H1 (cell line): ENCODE measurements at regions not wholly inside any gene's neighbourhood (a gene's known extent, or its start where the extent isn't known, plus 50 kb on each side); places are given as distances from the start of the nearest gene placed in this dataset.

Experiments used
- CTCF ChIA-PET: fragments of 300-600 bp; sonication (Branson Sonifier 250); formaldehyde crosslinking; loops from one replicate; lab custom pipeline; 2021; ENCODE audit not compliant: partially characterized antibody; lab: Charles Lee
- POLR2A ChIA-PET: fragments of 300-600 bp; sonication (Branson Sonifier 250); formaldehyde crosslinking; loops from one replicate; lab custom pipeline; 2021; ENCODE audit warnings: inconsistent platforms; ENCODE audit not compliant: partially characterized antibody; lab: Charles Lee
- DNase-seq, 2 experiments: peaks; one replicate each; pipeline versions ENCODE4 v3.0.0 to v3.0.0-alpha.2; 2010 to 2022; ENCODE audit warnings: low spot score in 2 of 2, low read depth in 1 of 2, mixed read lengths in 1 of 2
- FAIRE-seq: peaks from 2 replicates; lab custom pipeline; 2011; peaks lifted over from hg19 to GRCh38; lab: Jason Lieb, UNC
- H2AFZ ChIP-seq: 2 replicates; pipeline ENCODE4 v1.8.1; 2012; ENCODE audit warnings: low read length, inconsistent platforms
- H2AK5ac ChIP-seq: 2 replicates; pipeline ENCODE4 v1.6.1; 2013; ENCODE audit warnings: low read depth, low read length
- H2BK120ac ChIP-seq: replicated peaks from 2 replicates; pipeline ENCODE3; 2013; ENCODE audit warnings: low read depth, low read length, inconsistent platforms
- H2BK12ac ChIP-seq: 2 replicates; pipeline ENCODE4 v1.6.1; 2013; ENCODE audit warnings: low read depth, low read length
- H2BK15ac ChIP-seq: 2 replicates; pipeline ENCODE4 v1.6.1; 2013; ENCODE audit warnings: low read length
- H2BK20ac ChIP-seq: 2 replicates; pipeline ENCODE4 v1.6.1; 2013; ENCODE audit warnings: low read length
- H2BK5ac ChIP-seq: 2 replicates; pipeline ENCODE4 v1.6.1; 2013; ENCODE audit warnings: low read depth, low read length
- H3K14ac ChIP-seq: 2 replicates; pipeline ENCODE4 v1.6.1; 2013; ENCODE audit warnings: inconsistent platforms; ENCODE audit not compliant: insufficient read length
- H3K18ac ChIP-seq: 2 replicates; pipeline ENCODE4 v1.6.1; 2013; ENCODE audit warnings: low read length; ENCODE audit errors: extremely low read depth
- H3K23ac ChIP-seq: 2 replicates; pipeline ENCODE4 v1.6.1; 2013; ENCODE audit warnings: inconsistent platforms; ENCODE audit not compliant: insufficient read length
- H3K23me2 ChIP-seq: 2 replicates; pipeline ENCODE4 v1.6.1; 2013; ENCODE audit warnings: low read depth, low read length
- H3K27ac ChIP-seq: 2 replicates; pipeline ENCODE4 v1.6.1; 2011; ENCODE audit warnings: low read depth, low read length, inconsistent platforms
- H3K27me3 ChIP-seq, 4 experiments: replicated peaks in 1 of 4; 1 replicate in 1 of 4; 2 replicates in 3 of 4; pipeline versions ENCODE4 v1.6.1 to v1.8.1; 2011 to 2013; ENCODE audit warnings: low read length in 3 of 4, mild to moderate bottlenecking in 3 of 4, inconsistent platforms in 2 of 4, mixed read lengths in 2 of 4, moderate library complexity in 1 of 4; ENCODE audit not compliant: control insufficient read depth in 3 of 4, insufficient read depth in 3 of 4; ENCODE audit errors: extremely low read depth in 1 of 4
- H3K36me3 ChIP-seq, 4 experiments: 2 replicates each; pipeline versions ENCODE4 v1.6.1 to v1.8.1; 2011 to 2013; ENCODE audit warnings: mild to moderate bottlenecking in 4 of 4, low read length in 3 of 4, moderate library complexity in 2 of 4, control low read depth in 1 of 4, inconsistent platforms in 1 of 4; ENCODE audit not compliant: insufficient read depth in 4 of 4, control insufficient read depth in 2 of 4
- H3K4ac ChIP-seq: replicated peaks from 2 replicates; pipeline ENCODE3; 2013; ENCODE audit warnings: low read length, low read depth, mixed read lengths, inconsistent platforms; ENCODE audit not compliant: insufficient read length
- H3K4me1 ChIP-seq, 4 experiments: replicated peaks in 1 of 4; 1 replicate in 1 of 4; 2 replicates in 3 of 4; pipeline versions ENCODE4 v1.6.1 to v1.8.1; 2011 to 2013; ENCODE audit warnings: low read length in 3 of 4, inconsistent platforms in 2 of 4, mixed read lengths in 1 of 4; ENCODE audit not compliant: insufficient read depth in 4 of 4, control insufficient read depth in 3 of 4
- H3K4me2 ChIP-seq, 2 experiments: 2 replicates each; pipeline versions ENCODE4 v1.6.1 to v1.8.1; 2011 to 2013; ENCODE audit warnings: low read depth in 2 of 2, low read length in 2 of 2, control low read depth in 1 of 2, inconsistent platforms in 1 of 2, mild to moderate bottlenecking in 1 of 2; ENCODE audit not compliant: insufficient read depth in 1 of 2
- H3K4me3 ChIP-seq, 4 experiments: fragments of 200-600, 300-600 bp in 1 of 4; sonication (generic), shearing (Covaris generic), sonication (Bioruptor Twin) in 1 of 4; 2 replicates each; pipeline versions ENCODE4 v1.5.1 to v1.8.1; 2011 to 2016; ENCODE audit warnings: low read length in 4 of 4, low read depth in 3 of 4, control low read depth in 2 of 4, inconsistent platforms in 2 of 4, mild to moderate bottlenecking in 2 of 4, mixed read lengths in 1 of 4, moderate library complexity in 1 of 4; ENCODE audit not compliant: insufficient read depth in 2 of 4; ENCODE audit errors: extremely low read depth in 1 of 4
- H3K56ac ChIP-seq: replicated peaks from 2 replicates; pipeline ENCODE3; 2013; ENCODE audit warnings: low read depth, mild to moderate bottlenecking, mixed read lengths, low read length, inconsistent platforms; ENCODE audit not compliant: insufficient read length
- H3K79me1 ChIP-seq: 2 replicates; pipeline ENCODE4 v1.6.1; 2013; ENCODE audit warnings: low read depth, low read length, control low read depth
- H3K79me2 ChIP-seq, 2 experiments: 2 replicates each; pipeline versions ENCODE4 v1.6.1 to v1.8.1; 2012 to 2013; ENCODE audit warnings: low read length in 2 of 2, mild to moderate bottlenecking in 2 of 2, inconsistent platforms in 1 of 2; ENCODE audit not compliant: insufficient read depth in 2 of 2, control insufficient read depth in 1 of 2
- H3K9ac ChIP-seq, 4 experiments: replicated peaks in 1 of 4; 1 replicate in 1 of 4; 2 replicates in 3 of 4; pipeline versions ENCODE4 v1.6.1 to v1.8.1; 2011 to 2013; ENCODE audit warnings: low read depth in 3 of 4, low read length in 3 of 4, control low read depth in 2 of 4, mild to moderate bottlenecking in 2 of 4, moderate library complexity in 2 of 4, inconsistent platforms in 1 of 4; ENCODE audit errors: extremely low read depth in 1 of 4
- H3K9me3 ChIP-seq, 2 experiments: 2 replicates each; pipeline versions ENCODE4 v1.6.1 to v1.8.1; 2012 to 2013; ENCODE audit warnings: mild to moderate bottlenecking in 2 of 2, moderate library complexity in 2 of 2, control low read depth in 1 of 2, inconsistent platforms in 1 of 2, low read depth in 1 of 2, low read length in 1 of 2, mixed read lengths in 1 of 2; ENCODE audit not compliant: insufficient read depth in 2 of 2
- H4K20me1 ChIP-seq, 2 experiments: replicated peaks in 1 of 2; 2 replicates each; pipeline versions ENCODE3 to v1.8.1; 2011 to 2013; ENCODE audit warnings: inconsistent platforms in 2 of 2, low read length in 2 of 2, mild to moderate bottlenecking in 1 of 2; ENCODE audit not compliant: insufficient read depth in 2 of 2, control insufficient read depth in 1 of 2
- H4K5ac ChIP-seq: 2 replicates; pipeline ENCODE4 v1.6.1; 2013; ENCODE audit warnings: low read length, low read depth, mixed read lengths, inconsistent platforms; ENCODE audit not compliant: insufficient read length
- H4K8ac ChIP-seq: 2 replicates; pipeline ENCODE4 v1.8.0; 2013; ENCODE audit warnings: mild to moderate bottlenecking, moderate library complexity, low read length, inconsistent platforms; ENCODE audit not compliant: insufficient read depth; ENCODE audit errors: extremely low read depth
- H4K91ac ChIP-seq: replicated peaks from 2 replicates; pipeline ENCODE3; 2013; ENCODE audit warnings: low read length, mixed read lengths, inconsistent platforms; ENCODE audit not compliant: insufficient read length
- BACH1 ChIP-seq: IDR thresholded peaks from 2 replicates; pipeline ENCODE4 v1.6.1; 2012; ENCODE audit warnings: low read length, improper control_type of control experiment
- BRCA1 ChIP-seq: IDR thresholded peaks from 2 replicates; pipeline ENCODE4 v1.6.1; 2012; ENCODE audit warnings: low read depth, low read length, improper control_type of control experiment
- CTBP2 ChIP-seq: IDR thresholded peaks from 2 replicates; pipeline ENCODE4 v1.7.0; 2011; ENCODE audit warnings: borderline replicate concordance, mild to moderate bottlenecking, moderate library complexity, mixed read lengths, low read length; ENCODE audit not compliant: insufficient read depth, insufficient read length
- EGR1 ChIP-seq: IDR thresholded peaks from 2 replicates; pipeline ENCODE4 v1.6.1; 2011; ENCODE audit warnings: low read depth, low read length, borderline replicate concordance
- JUN ChIP-seq: IDR thresholded peaks from 2 replicates; pipeline ENCODE4 v1.6.1; 2011; ENCODE audit warnings: low read depth, mild to moderate bottlenecking, improper control_type of control experiment, low read length
- JUND ChIP-seq: IDR thresholded peaks from 2 replicates; pipeline ENCODE4 v1.6.1; 2011; ENCODE audit warnings: mild to moderate bottlenecking, improper control_type of control experiment, low read length
- KDM4A ChIP-seq: IDR thresholded peaks from one replicate; pipeline ENCODE4 v1.7.1; 2012; ENCODE audit warnings: low read depth, mild to moderate bottlenecking, moderate library complexity, low read length, inconsistent platforms; ENCODE audit not compliant: severe bottlenecking
- POLR2AphosphoS5 ChIP-seq: IDR thresholded peaks from 2 replicates; pipeline ENCODE4 v1.6.1; 2011; ENCODE audit warnings: low read depth, low read length
- RAD21 ChIP-seq, 2 experiments: IDR thresholded peaks in 1 of 2; conservative IDR thresholded peaks in 1 of 2; 2 replicates each; pipeline ENCODE4 v1.6.1; 2011; ENCODE audit warnings: low read depth in 2 of 2, low read length in 2 of 2, improper control_type of control experiment in 1 of 2, inconsistent platforms in 1 of 2, mild to moderate bottlenecking in 1 of 2, moderate library complexity in 1 of 2
- SIRT6 ChIP-seq: IDR thresholded peaks from one replicate; pipeline ENCODE4 v1.7.1; 2012; ENCODE audit warnings: low read length, inconsistent platforms
- SP4 ChIP-seq: IDR thresholded peaks from 2 replicates; pipeline ENCODE4 v1.6.1; 2012; ENCODE audit warnings: low read length, inconsistent platforms
- TCF12 ChIP-seq: IDR thresholded peaks from 2 replicates; pipeline ENCODE4 v1.6.1; 2011; ENCODE audit warnings: low read depth, mild to moderate bottlenecking, low read length
- TEAD4 ChIP-seq: IDR thresholded peaks from 2 replicates; pipeline ENCODE4 v1.6.1; 2012; ENCODE audit warnings: low read depth, low read length, inconsistent platforms, mixed read lengths
- WGBS, 2 experiments: shearing (Covaris generic) in 1 of 2; methylation state at CpG; one replicate each; pipeline versions ENCODE4 v1.1.6 to v1.1.7; 2013 to 2015; ENCODE audit warnings: low lambda C conversion rate in 2 of 2, mixed read lengths in 2 of 2, inconsistent platforms in 1 of 2, low coverage in 1 of 2, missing lambda C conversion rate in 1 of 2; ENCODE audit not compliant: insufficient replicate concordance in 2 of 2, insufficient coverage in 1 of 2, insufficient read length in 1 of 2; ENCODE audit errors: extremely low coverage in 1 of 2, missing lambda C conversion rate in 1 of 2; 5-methylcytosine and 5-hydroxymethylcytosine counted together
- TF ChIP-seq, protein P1 (sequence below): IDR thresholded peaks from 2 replicates; pipeline ENCODE4 v1.6.1; 2012; ENCODE audit warnings: inconsistent platforms
- TF ChIP-seq, protein P2 (sequence below): IDR thresholded peaks from 2 replicates; pipeline ENCODE4 v1.6.1; 2011; ENCODE audit warnings: low read depth, mild to moderate bottlenecking, low read length; ENCODE audit not compliant: insufficient read depth

DNA sequence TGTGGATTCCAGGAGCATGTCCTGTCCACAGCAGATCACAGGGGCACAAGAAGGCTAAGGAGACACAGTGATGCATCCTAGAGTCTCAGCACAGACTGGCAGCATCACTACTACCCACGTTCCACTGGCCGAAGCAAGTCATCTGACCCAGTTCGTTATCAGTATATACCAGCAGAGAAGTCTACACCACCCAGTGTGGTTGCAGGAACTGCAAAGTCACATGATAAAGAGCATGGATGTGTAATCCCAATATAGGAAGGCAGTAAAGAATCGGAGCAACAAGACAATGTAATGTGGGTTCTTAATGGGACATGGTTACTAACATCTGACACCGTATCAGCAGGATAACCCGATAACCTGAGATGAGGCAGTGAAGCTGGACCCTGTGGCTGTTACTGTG lies 246.6 kb downstream of the RRAGC start:
- Histone ChIP-seq H3K9me3 (peaks cover 3% of the 10 kb centered on the region in 2 experiments; a peak in 2 of 4 replicates), H2BK20ac (no peak overlapping the region), H3K18ac (no peak overlapping the region), H3K27me3 (0 out of 7 replicates have a peak, but pooled peaks cover 0 to 3% (median 0%) of the 10 kb centered on the region in 4 experiments), H3K23me2 (no peaks in the 10 kb centered on the region), H2BK120ac (no peak overlapping the region), H3K4me1 (peaks cover 0 to 4% (median 1%) of the 10 kb centered on the region in 4 experiments; a peak in 4 of 7 replicates), H3K23ac (no peak overlapping the region), H3K4me2 (no peak overlapping the region), H3K36me3 (no peaks in the 10 kb centered on the region), H3K56ac (no peak overlapping the region), H2AFZ (no peak overlapping the region), H4K91ac (no peak overlapping the region), H3K4ac (no peak overlapping the region), H3K9ac (no peak overlapping the region), H3K79me2 (no peaks in the 10 kb centered on the region; a peak in 1 of 4 replicates), H2BK12ac (no peak overlapping the region), H3K79me1 (no peaks in the 10 kb centered on the region), H2BK15ac (no peak overlapping the region), H4K20me1 (no peaks in the 10 kb centered on the region), H3K4me3 (no peak overlapping the region), H3K14ac (no peak overlapping the region), H2AK5ac (no peak overlapping the region), H3K27ac (no peak overlapping the region), H4K8ac (no peak overlapping the region), H2BK5ac (no peak overlapping the region; the same call in 1 of the 2 replicates), H4K5ac (no peak overlapping the region)
- no peak for FAIRE-seq
- 94% methylated on average over 6 of the region's 6 CpGs; no CpG with 5 or more reads in 1 of the 2 experiments for WGBS, 2 experiments
- POLR2A ChIA-PET, result no interaction called here
- DNase-seq, result no peak
- CTCF ChIA-PET, result interaction anchor here (1.2 kb wide), 2 partner anchors 62 to 168 kb away, joined by 3 read pairs; no protein-coding TSS in a partner anchor
- TF ChIP-seq, protein P1, sequence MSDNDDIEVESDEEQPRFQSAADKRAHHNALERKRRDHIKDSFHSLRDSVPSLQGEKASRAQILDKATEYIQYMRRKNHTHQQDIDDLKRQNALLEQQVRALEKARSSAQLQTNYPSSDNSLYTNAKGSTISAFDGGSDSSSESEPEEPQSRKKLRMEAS, result no peak
- no peak for TF ChIP-seq BRCA1
- TF ChIP-seq SIRT6, result no peak
- TF ChIP-seq POLR2AphosphoS5, result no peak
- TF ChIP-seq TCF12, result no peak
- no peak for TF ChIP-seq JUND
- no peak for TF ChIP-seq EGR1
- TF ChIP-seq, protein P2, sequence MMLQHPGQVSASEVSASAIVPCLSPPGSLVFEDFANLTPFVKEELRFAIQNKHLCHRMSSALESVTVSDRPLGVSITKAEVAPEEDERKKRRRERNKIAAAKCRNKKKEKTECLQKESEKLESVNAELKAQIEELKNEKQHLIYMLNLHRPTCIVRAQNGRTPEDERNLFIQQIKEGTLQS, result no peak
- TF ChIP-seq BACH1, result no peak
- TF ChIP-seq RAD21 (IDR thresholded peaks at IDR 0.05 in 1 of 2, conservative IDR thresholded peaks at IDR 0.05 in 1 of 2; ENCODE audit: low read depth in 2 of 2, low read length in 2 of 2), result no peak
- TF ChIP-seq CTBP2, result no peak
- no peak for TF ChIP-seq SP4
- no peak for TF ChIP-seq TEAD4
- no peak for TF ChIP-seq KDM4A
- TF ChIP-seq JUN, result no peak
